Activated naive CD8-positive, alpha-beta T cell treated with anti-CD3 and anti-CD28 coated beads, Interleukin-2, amount 10 ng/mL, durations not matched to agents 7 days and 5 days (primary cell): ENCODE measurements at regions not wholly inside any gene's neighbourhood (a gene's known extent, or its start where the extent isn't known, plus 50 kb on each side); places are given as distances from the start of the nearest gene placed in this dataset.

Experiments
- ATAC-seq: fragments of 150-1000 bp; cut with Tn5 transposase; one replicate; pipeline ENCODE4 v1.10.0; 2021; ENCODE audit warnings: low read depth, moderate library complexity
- POLR2A ChIA-PET: fragments of 350-600 bp; sonication (Branson Sonifier 250); formaldehyde crosslinking; loops from one replicate; lab custom pipeline; 2021; ENCODE audit warnings: antibody characterized with exemption; lab: Charles Lee
- DNase-seq: peaks from one replicate; pipeline ENCODE4 v3.0.0; 2021
- H3K27ac Mint-ChIP-seq: one replicate; pipeline ENCODE4 v1.8.0; 2022; ENCODE audit warnings: mild to moderate bottlenecking, mixed read lengths
- H3K27me3 Mint-ChIP-seq: one replicate; pipeline ENCODE4 v1.8.0; 2022; ENCODE audit warnings: mild to moderate bottlenecking, moderate library complexity, mixed read lengths
- H3K36me3 Mint-ChIP-seq: one replicate; pipeline ENCODE4 v1.8.0; 2021; ENCODE audit warnings: mild to moderate bottlenecking, mixed read lengths
- H3K4me1 Mint-ChIP-seq: one replicate; pipeline ENCODE4 v1.8.0; 2021; ENCODE audit warnings: mixed read lengths
- H3K4me3 Mint-ChIP-seq: one replicate; pipeline ENCODE4 v1.8.0; 2022; ENCODE audit warnings: mild to moderate bottlenecking, moderate library complexity, mixed read lengths
- H3K9me3 Mint-ChIP-seq: one replicate; pipeline ENCODE4 v1.8.0; 2021; ENCODE audit warnings: mixed read lengths

DNA sequence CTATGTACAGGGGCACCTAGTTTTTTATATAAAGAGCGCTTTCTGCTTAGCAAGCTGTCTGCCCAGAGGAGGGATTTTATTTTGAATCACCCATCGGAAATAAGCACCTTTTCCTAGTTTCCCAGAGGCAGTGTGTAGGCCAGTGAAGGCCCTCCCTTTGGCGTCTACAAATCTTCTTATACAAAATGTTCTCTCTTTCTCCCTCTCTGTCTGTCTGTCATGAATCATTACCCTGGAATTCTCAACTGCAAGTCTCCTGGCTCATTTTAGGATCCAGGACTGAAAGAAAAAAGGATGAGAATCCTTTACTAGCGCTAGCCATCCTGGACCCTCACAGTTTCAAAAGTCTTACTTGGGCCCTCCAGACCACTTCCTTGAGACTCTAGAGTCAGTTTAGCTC lies 728.1 kb downstream of the OTOL1 start:
- H3K4me1 Mint-ChIP-seq: no peaks in the 10 kb centered on the region
- no peaks in the 10 kb centered on the region for H3K9me3 Mint-ChIP-seq
- no peaks in the 10 kb centered on the region for H3K27me3 Mint-ChIP-seq
- no peak overlapping the region for H3K4me3 Mint-ChIP-seq
- H3K36me3 Mint-ChIP-seq: no peaks in the 10 kb centered on the region
- ATAC-seq: no peak
- POLR2A ChIA-PET: no interaction called here
- H3K27ac Mint-ChIP-seq: no peak overlapping the region
- DNase-seq: no peak

DNA sequence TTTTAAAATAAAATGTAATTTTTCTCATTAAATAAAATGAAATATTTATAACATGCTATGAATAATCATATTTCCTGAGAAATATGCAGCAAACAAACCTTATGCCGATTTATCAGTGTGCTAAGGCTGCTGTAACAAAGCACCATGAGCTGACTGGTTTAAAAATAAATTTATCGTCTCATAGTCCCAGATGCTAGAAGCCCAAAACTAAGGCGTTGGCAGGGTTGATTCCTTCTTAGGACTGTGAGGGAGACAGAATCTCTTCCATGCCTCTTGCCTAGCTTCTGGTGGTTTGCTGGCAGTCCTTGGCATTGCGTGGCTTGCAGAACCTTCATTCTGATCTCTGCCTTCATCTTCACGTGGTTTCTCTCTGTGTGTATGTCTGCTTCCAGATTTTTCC lies 740.3 kb downstream of the OTOL1 start:
- Mint-ChIP-seq H3K36me3 (no peaks in the 10 kb centered on the region), H3K9me3 (no peaks in the 10 kb centered on the region), H3K4me1 (no peaks in the 10 kb centered on the region), H3K27me3 (no peaks in the 10 kb centered on the region), H3K27ac (no peak overlapping the region), H3K4me3 (no peak overlapping the region)
- no peak for DNase-seq
- no peak for ATAC-seq
- POLR2A ChIA-PET: no interaction called here

DNA sequence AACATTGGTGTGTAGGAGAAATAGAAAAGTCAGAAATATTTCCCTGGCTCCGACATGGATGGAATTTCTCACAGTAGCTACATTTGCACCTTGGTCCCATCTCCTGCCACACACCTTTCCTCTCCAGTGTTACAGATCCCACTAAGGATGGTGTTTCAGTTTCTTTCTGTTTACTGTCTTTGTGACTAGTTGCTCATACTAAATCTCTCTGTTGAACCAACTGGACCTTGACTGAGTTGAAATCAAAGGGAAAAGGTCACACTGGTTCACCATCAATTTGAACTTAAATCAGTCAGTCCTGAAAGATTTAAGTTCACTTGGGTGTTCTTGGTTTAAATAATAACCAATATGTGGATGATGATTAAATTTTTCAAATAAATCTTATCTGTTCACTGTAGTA lies 754.2 kb downstream of the OTOL1 start:
- Mint-ChIP-seq H3K36me3 (no peaks in the 10 kb centered on the region), H3K27ac (no peak overlapping the region), H3K9me3 (no peaks in the 10 kb centered on the region), H3K4me3 (no peak overlapping the region), H3K4me1 (no peaks in the 10 kb centered on the region), H3K27me3 (no peaks in the 10 kb centered on the region)
- ATAC-seq (no peak), DNase-seq (no peak)
- POLR2A ChIA-PET: no interaction called here

DNA sequence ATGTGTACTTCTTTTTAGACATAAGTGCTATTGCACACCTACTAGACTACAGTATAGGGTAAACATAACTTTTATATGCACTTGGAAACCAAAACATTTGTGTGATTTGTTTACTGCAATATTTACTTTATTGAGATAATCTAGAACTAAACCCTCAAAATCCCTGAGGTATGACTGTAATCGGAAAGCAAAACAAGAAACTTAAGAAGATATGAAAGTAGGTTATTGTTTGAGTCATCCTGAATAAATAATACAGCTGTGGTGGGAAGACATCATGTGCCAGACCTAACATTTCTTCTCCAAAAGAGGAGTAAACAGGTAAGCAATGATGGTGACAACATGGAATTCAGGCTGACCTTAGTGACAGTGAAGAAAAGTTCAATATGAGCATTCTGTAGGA lies 765.5 kb downstream of the OTOL1 start:
- Mint-ChIP-seq H3K27me3 (no peaks in the 10 kb centered on the region), H3K4me3 (no peak overlapping the region), H3K27ac (no peak overlapping the region), H3K36me3 (no peaks in the 10 kb centered on the region), H3K9me3 (no peaks in the 10 kb centered on the region), H3K4me1 (no peaks in the 10 kb centered on the region)
- POLR2A ChIA-PET: no interaction called here
- no peak for ATAC-seq
- no peak for DNase-seq

DNA sequence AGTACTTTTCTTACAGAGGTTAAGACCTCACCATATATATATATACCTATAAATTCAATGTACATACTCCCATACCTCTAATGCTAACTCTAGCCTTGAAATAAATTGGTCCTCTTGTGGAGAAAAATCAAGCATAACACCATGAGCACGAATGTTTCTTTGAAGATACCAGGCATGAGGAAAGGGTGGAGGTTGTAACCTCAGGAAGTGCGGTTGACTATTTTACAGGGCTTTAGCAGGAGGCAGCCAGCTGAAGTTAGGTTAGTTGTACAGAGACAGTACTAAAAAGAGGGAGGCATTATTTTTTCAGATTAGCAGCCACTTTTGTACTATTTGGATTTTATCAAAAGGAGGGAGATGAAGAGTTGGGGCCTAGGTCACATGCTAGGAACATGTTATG lies 767.0 kb downstream of the OTOL1 start:
- no peak overlapping the region for H3K27ac Mint-ChIP-seq
- POLR2A ChIA-PET: no interaction called here
- H3K4me1 Mint-ChIP-seq: no peaks in the 10 kb centered on the region
- H3K36me3 Mint-ChIP-seq: no peaks in the 10 kb centered on the region
- DNase-seq: no peak
- no peak overlapping the region for H3K4me3 Mint-ChIP-seq
- no peak for ATAC-seq
- no peaks in the 10 kb centered on the region for H3K9me3 Mint-ChIP-seq
- no peaks in the 10 kb centered on the region for H3K27me3 Mint-ChIP-seq

DNA sequence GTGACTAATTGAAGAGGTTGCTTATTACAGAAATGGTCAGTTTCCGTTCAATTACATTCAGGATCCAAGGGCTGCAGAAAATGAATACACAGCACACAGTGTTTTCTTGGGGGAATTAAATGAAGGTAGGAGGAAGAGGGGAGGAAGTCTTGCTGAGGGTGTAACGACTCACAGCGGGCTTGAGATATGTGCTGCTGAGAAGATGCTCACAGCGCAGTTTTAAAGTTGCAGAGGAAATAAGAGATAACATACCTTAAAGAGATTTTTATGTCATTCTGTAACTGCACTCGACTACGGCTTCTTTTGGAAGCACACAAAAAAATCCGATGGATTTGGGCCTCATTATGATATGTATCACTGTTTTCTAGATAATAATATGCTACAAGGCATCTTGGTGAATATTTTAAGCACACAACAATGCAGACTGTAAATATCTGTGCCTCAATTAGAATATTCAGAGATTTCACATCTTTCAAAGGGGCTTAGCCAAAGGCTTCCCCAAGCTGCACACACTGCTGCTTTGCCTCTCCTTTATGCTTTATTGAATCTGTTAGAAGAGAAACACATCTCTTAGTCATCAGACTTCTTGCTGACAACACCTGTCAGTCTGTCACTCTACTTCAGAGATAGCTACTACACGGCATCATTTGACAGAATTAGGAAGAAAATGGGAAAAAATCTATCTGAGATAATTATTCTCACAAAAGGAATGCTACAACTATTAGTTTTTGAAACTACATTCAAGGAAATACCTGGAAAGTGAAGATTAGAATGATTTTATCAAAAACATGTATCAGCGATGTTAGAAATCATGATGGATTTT lies 773.2 kb downstream of the OTOL1 start:
- H3K36me3 Mint-ChIP-seq: no peaks in the 10 kb centered on the region
- no peak for ATAC-seq
- no peaks in the 10 kb centered on the region for H3K4me1 Mint-ChIP-seq
- POLR2A ChIA-PET: no interaction called here
- DNase-seq: no peak
- H3K27ac Mint-ChIP-seq: no peak overlapping the region
- no peaks in the 10 kb centered on the region for H3K27me3 Mint-ChIP-seq
- H3K9me3 Mint-ChIP-seq: no peaks in the 10 kb centered on the region
- H3K4me3 Mint-ChIP-seq: no peak overlapping the region

DNA sequence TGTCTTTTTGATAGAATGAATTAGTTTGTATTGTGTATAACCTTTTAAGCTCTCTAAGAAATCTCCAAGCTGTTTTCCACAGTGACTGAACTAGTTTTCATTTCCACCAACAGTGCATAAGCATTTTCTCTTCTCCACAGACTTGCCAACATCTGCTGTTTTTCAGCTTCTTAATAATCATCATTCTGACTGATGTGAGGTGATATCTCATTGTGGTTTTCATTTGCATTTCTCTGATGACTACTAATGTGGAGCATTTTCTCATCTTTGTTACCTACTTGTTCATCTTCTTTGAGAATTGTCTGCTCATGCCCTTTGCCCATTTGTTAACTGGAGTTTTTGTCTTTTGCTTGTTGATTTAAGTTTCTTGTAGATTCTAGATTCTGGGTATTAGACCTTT lies 777.5 kb downstream of the OTOL1 start:
- H3K36me3 Mint-ChIP-seq: no peaks in the 10 kb centered on the region
- H3K4me1 Mint-ChIP-seq: no peaks in the 10 kb centered on the region
- H3K4me3 Mint-ChIP-seq: no peak overlapping the region
- H3K27ac Mint-ChIP-seq: no peak overlapping the region
- DNase-seq (no peak), ATAC-seq (no peak)
- no peaks in the 10 kb centered on the region for H3K27me3 Mint-ChIP-seq
- peaks cover 2% of the 10 kb centered on the region for H3K9me3 Mint-ChIP-seq
- POLR2A ChIA-PET: no interaction called here

DNA sequence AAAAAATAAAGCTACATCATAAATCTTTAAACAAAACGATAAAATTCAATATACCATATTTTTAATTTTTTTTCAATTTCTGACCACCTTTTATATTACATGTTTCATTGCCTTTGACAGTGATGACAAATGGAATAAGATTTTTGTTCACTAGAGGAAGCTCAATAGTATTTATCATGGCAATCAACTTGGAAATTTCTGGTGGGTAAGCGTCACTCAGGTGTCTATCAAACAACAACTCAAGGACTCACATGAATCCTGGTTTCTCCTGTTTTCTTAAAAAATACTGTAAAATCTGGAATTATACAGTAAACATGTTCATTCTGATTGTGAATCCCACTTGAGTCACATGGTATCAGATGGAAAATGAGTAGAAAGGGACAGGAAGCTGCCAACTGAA lies 782.2 kb downstream of the OTOL1 start:
- POLR2A ChIA-PET: no interaction called here
- peaks cover 8% of the 10 kb centered on the region for H3K9me3 Mint-ChIP-seq

DNA sequence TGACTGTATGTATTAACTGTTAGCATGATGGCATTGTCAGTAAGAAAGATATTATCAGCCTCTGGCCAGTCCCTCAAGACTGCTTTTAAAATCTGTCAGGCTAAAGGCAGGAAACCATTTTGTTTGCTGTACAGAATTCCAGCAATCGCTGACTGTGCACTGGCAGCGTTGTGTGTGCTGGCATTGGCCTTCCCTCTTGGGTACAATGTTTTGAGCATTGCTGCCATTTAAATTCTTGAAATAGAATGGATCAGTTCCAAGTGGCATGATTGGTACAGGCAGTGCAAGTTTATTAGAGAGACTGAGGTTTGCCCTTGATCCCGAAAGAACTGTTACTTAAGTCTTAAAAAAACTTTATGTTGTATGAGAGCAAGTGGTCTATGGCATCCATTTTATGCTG lies 788.7 kb downstream of the OTOL1 start:
- no peak overlapping the region for H3K4me3 Mint-ChIP-seq
- no peak for DNase-seq
- H3K27ac Mint-ChIP-seq: no peak overlapping the region
- no peaks in the 10 kb centered on the region for H3K4me1 Mint-ChIP-seq
- POLR2A ChIA-PET: no interaction called here
- peaks cover 7% of the 10 kb centered on the region for H3K9me3 Mint-ChIP-seq
- ATAC-seq: no peak
- H3K27me3 Mint-ChIP-seq: no peaks in the 10 kb centered on the region
- no peaks in the 10 kb centered on the region for H3K36me3 Mint-ChIP-seq

More for the DNA sequence above, 782.2 kb downstream of the OTOL1 start:
- Mint-ChIP-seq H3K36me3 (no peaks in the 10 kb centered on the region), H3K4me1 (no peaks in the 10 kb centered on the region), H3K4me3 (no peak overlapping the region), H3K27ac (no peak overlapping the region), H3K27me3 (no peaks in the 10 kb centered on the region)
- no peak for ATAC-seq
- DNase-seq: no peak

DNA sequence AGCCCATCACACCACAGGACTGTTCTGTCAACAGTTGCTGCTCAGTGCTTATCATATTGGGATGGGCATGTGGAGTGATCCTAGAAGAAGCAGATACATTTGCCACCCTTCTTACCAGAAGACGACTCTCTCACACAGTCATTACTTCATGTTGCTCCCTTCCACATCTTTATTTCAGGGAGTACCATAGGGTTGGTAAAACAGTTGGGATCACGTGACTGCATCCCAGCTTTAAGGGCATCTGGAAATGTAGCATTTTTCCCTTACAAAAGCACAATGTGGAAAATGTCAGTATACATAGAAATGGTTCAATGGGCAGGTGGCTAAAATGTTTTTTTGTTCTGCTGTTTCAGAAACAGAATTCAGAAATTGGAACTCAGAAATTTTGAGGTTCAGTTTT lies 791.0 kb downstream of the OTOL1 start:
- no peaks in the 10 kb centered on the region for H3K27me3 Mint-ChIP-seq
- H3K9me3 Mint-ChIP-seq: no peaks in the 10 kb centered on the region
- no peak overlapping the region for H3K4me3 Mint-ChIP-seq
- no peak overlapping the region for H3K27ac Mint-ChIP-seq
- H3K36me3 Mint-ChIP-seq: no peaks in the 10 kb centered on the region
- DNase-seq: no peak
- POLR2A ChIA-PET: no interaction called here
- no peaks in the 10 kb centered on the region for H3K4me1 Mint-ChIP-seq
- no peak for ATAC-seq

DNA sequence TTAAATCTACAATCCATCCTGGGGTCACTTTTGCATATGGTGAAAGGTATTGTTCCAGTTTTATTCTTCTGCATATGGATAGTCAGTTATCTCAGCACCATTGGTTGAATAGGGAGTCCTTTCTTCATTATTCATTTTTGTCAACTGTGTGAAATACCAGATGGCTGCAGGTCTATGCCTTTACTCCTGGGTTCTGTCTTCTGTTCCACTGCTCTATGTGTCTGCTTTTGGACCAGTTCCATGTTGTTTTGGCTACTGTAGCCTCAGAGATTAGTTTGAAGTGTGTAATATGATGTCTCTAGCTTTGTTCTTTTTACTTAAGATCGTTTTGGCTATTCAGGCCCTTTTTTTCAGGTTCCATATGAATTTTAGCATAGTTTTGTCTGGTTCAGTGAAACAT lies 795.8 kb downstream of the OTOL1 start:
- ATAC-seq (no peak), DNase-seq (no peak)
- Mint-ChIP-seq H3K4me3 (no peak overlapping the region), H3K9me3 (no peaks in the 10 kb centered on the region), H3K27me3 (no peaks in the 10 kb centered on the region), H3K27ac (no peak overlapping the region), H3K36me3 (no peaks in the 10 kb centered on the region), H3K4me1 (no peaks in the 10 kb centered on the region)
- POLR2A ChIA-PET: no interaction called here

DNA sequence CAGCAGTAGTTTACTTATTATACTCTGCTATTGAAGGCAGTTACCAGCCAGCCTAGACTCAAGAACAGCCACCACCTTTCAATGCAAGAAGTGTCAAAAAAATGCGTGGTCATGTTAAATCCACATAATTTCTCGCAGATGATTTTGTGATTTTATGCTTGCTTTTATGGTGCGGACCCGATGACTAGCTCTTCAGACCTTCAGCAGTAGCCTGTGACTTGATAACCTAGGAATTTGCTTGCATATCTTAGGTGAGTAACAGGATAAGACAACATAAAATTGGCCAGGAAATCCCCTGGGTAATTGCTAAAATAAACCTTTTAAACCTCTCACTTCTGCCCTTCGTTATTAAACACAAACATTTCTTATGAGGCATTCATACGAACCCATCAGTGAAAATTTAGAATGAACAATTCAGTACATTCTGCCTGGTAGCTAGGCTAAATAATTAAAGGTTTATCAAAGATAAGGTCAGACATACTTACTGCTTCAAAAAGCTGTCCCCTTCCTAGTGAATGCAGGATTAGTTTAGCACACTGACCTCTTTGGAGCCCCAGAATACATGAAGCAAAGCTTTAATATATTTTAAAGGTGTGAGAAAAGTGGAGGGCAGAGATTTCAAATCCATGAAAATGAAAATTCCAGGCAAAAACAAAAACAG lies 798.8 kb downstream of the OTOL1 start:
- ATAC-seq: no peak
- Mint-ChIP-seq H3K4me3 (no peak overlapping the region), H3K9me3 (no peaks in the 10 kb centered on the region), H3K4me1 (no peaks in the 10 kb centered on the region), H3K27me3 (no peaks in the 10 kb centered on the region), H3K36me3 (no peaks in the 10 kb centered on the region), H3K27ac (no peak overlapping the region)
- DNase-seq: no peak
- POLR2A ChIA-PET: no interaction called here

DNA sequence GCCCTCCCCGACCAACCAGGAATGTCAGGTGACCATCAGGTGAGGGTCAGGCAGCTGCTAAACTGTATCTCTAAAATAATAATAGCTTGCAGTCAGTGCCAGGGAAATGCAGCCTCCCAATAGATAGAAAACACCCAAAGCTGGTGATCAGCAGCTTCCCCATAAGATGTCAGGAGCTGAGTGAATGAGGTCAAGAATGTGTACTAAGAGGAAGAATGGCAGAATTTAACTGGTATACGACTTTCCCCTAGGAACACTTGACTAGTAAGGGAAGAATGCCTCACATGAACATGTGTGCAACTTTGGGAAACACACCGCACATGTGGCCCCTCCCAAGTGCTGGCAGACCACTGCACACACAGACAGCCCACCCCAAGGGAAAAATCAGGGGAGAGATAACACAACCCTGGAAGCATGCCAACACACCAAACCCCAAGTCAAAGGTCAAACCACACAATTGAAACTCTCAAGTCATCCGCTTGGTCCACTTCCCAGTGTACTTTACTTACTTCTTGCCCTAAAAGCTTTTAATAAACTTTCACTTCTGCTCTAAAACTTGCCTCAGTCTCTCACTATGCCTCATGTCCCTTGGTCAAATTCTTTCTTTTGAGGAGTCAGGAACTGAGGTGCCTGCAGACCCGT lies 806.5 kb downstream of the OTOL1 start:
- H3K9me3 Mint-ChIP-seq: peaks cover under 1% of the 10 kb centered on the region
- DNase-seq: no peak
- H3K4me1 Mint-ChIP-seq: no peaks in the 10 kb centered on the region
- H3K4me3 Mint-ChIP-seq: no peak overlapping the region
- no peak for ATAC-seq
- H3K27ac Mint-ChIP-seq: no peak overlapping the region
- POLR2A ChIA-PET: no interaction called here
- H3K36me3 Mint-ChIP-seq: no peaks in the 10 kb centered on the region
- no peaks in the 10 kb centered on the region for H3K27me3 Mint-ChIP-seq

DNA sequence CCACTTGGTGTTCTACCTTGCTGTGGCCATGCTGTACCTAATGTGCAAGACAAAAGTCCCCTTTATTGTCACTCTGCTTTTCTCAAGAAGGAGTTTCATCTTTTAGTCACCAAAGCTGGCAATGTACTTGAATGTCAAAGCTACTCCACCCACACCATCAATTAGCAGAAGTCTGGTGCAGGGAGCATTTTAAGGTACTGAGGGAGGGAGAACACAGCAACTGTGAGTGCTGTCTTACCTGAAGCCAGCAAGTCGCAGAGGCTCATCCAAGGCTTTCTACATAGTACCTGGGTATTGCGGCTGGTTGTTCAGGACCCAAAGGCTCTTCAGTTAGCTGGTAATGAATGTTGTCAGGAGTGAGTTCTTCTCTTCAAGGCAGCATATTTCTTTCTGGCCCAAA lies 820.4 kb downstream of the OTOL1 start:
- H3K27me3 Mint-ChIP-seq: no peaks in the 10 kb centered on the region
- H3K27ac Mint-ChIP-seq: no peak overlapping the region
- no peaks in the 10 kb centered on the region for H3K4me1 Mint-ChIP-seq
- DNase-seq (no peak), ATAC-seq (no peak)
- H3K9me3 Mint-ChIP-seq: peaks cover 6% of the 10 kb centered on the region
- POLR2A ChIA-PET: no interaction called here
- H3K36me3 Mint-ChIP-seq: no peaks in the 10 kb centered on the region
- no peak overlapping the region for H3K4me3 Mint-ChIP-seq
